Smooth muscle cell (in vitro differentiated cells): ENCODE measurements at regions not wholly inside any gene's neighbourhood (a gene's known extent, or its start where the extent isn't known, plus 50 kb on each side); places are given as distances from the start of the nearest gene placed in this dataset. TPM values are rescaled to one million over a fixed set of nuclear protein-coding genes. Genes with fewer than 3 reads are reported as not detected.

Experiments
- DNase-seq: peaks from one replicate; lab custom pipeline; 2025; ENCODE audit not compliant: unreplicated experiment; lab: John Stamatoyannopoulos, UW
- H2AFZ ChIP-seq: fragments of 200-600 bp; sonication (generic); 2 replicates; pipeline ENCODE4 v1.6.0; 2016; ENCODE audit warnings: antibody characterized with exemption, low read depth, mild to moderate bottlenecking
- H3F3A ChIP-seq: fragments of 200-600 bp; sonication (generic); 2 replicates; pipeline ENCODE4 v1.6.0; 2017; ENCODE audit warnings: antibody characterized with exemption, low read depth
- H3K27ac ChIP-seq: fragments of 200-600 bp; sonication (generic); 2 replicates; pipeline ENCODE4 v1.5.1; 2016; ENCODE audit warnings: low read depth, mild to moderate bottlenecking
- H3K27me3 ChIP-seq: fragments of 200-600 bp; sonication (generic); 2 replicates; pipeline ENCODE4 v1.6.1; 2016; ENCODE audit warnings: low read depth, mild to moderate bottlenecking
- H3K36me3 ChIP-seq: fragments of 200-600 bp; sonication (generic); 2 replicates; pipeline ENCODE4 v1.5.1; 2016; ENCODE audit warnings: low read depth
- H3K4me1 ChIP-seq: fragments of 200-600 bp; sonication (generic); 2 replicates; pipeline ENCODE4 v1.5.1; 2016; ENCODE audit warnings: low read depth
- H3K4me2 ChIP-seq: fragments of 200-600 bp; sonication (generic); 2 replicates; pipeline ENCODE4 v1.6.0; 2016; ENCODE audit warnings: mild to moderate bottlenecking
- H3K4me3 ChIP-seq: fragments of 200-600 bp; sonication (generic); 2 replicates; pipeline ENCODE4 v1.5.1; 2016; ENCODE audit warnings: mild to moderate bottlenecking
- H3K79me2 ChIP-seq: fragments of 200-600 bp; sonication (generic); 2 replicates; pipeline ENCODE4 v1.6.0; 2016; ENCODE audit warnings: low read depth, mild to moderate bottlenecking
- H3K9ac ChIP-seq: fragments of 200-600 bp; sonication (generic); 2 replicates; pipeline ENCODE4 v1.6.0; 2016; ENCODE audit warnings: low read depth
- H3K9me3 ChIP-seq: fragments of 200-600 bp; sonication (generic); replicated peaks from 2 replicates; pipeline ENCODE4 v1.5.1; 2016; ENCODE audit warnings: low read depth
- H4K20me1 ChIP-seq: fragments of 200-600 bp; sonication (generic); 2 replicates; pipeline ENCODE4 v1.6.0; 2016; ENCODE audit warnings: low read depth
- WGBS: methylation state at CpG from one replicate; pipeline ENCODE4 v1.1.7; 2016; ENCODE audit warnings: low lambda C conversion rate; 5-methylcytosine and 5-hydroxymethylcytosine counted together
- small RNA-seq: library from RNA; depleted of rRNA; stranded (forward); fragments of <200 nt; gene quantifications from one replicate; pipeline ENCODE3, GENCODE V24; 2014
- TF ChIP-seq, protein P1 (sequence below): fragments of 200-600 bp; sonication (generic); IDR thresholded peaks from 2 replicates; pipeline ENCODE4 v1.5.1; 2017; ENCODE audit warnings: borderline replicate concordance, mild to moderate bottlenecking, antibody characterized with exemption; ENCODE audit not compliant: insufficient read depth, poor library complexity, severe bottlenecking

DNA sequence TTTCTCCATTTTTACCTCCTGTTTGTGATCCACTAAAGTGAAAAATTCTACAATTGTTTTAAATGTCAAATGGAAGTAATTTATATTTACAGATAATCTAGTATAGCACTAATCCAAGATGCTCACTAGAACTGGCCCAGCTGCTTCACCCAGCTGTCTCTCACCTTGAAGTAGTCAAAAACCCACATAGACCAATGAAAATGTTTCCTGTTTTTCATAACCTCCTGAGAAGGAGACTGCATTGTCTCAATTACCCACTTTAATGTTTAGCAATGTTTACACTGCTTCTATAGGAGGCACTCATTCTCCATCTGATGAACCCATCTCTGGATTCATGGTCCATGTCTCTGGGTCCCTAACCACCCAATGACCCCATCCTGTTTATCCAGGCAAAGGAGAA is 56.1 kb upstream of the ADO start:
- no peak overlapping the region for H3K9ac ChIP-seq
- no peak overlapping the region for H3K4me2 ChIP-seq
- no peaks in the 10 kb centered on the region for H3K36me3 ChIP-seq
- H3K27me3 ChIP-seq, result no peaks in the 10 kb centered on the region
- no peaks in the 10 kb centered on the region for H3K4me1 ChIP-seq
- no peak overlapping the region for H2AFZ ChIP-seq
- no peaks in the 10 kb centered on the region for H3K9me3 ChIP-seq
- no peaks in the 10 kb centered on the region for H4K20me1 ChIP-seq
- TF ChIP-seq, protein P1, sequence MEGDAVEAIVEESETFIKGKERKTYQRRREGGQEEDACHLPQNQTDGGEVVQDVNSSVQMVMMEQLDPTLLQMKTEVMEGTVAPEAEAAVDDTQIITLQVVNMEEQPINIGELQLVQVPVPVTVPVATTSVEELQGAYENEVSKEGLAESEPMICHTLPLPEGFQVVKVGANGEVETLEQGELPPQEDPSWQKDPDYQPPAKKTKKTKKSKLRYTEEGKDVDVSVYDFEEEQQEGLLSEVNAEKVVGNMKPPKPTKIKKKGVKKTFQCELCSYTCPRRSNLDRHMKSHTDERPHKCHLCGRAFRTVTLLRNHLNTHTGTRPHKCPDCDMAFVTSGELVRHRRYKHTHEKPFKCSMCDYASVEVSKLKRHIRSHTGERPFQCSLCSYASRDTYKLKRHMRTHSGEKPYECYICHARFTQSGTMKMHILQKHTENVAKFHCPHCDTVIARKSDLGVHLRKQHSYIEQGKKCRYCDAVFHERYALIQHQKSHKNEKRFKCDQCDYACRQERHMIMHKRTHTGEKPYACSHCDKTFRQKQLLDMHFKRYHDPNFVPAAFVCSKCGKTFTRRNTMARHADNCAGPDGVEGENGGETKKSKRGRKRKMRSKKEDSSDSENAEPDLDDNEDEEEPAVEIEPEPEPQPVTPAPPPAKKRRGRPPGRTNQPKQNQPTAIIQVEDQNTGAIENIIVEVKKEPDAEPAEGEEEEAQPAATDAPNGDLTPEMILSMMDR, result no peak
- H3F3A ChIP-seq, result no peaks in the 10 kb centered on the region
- no peak overlapping the region for H3K4me3 ChIP-seq
- no peaks in the 10 kb centered on the region for H3K79me2 ChIP-seq
- no peak for DNase-seq
- no peak overlapping the region for H3K27ac ChIP-seq

DNA sequence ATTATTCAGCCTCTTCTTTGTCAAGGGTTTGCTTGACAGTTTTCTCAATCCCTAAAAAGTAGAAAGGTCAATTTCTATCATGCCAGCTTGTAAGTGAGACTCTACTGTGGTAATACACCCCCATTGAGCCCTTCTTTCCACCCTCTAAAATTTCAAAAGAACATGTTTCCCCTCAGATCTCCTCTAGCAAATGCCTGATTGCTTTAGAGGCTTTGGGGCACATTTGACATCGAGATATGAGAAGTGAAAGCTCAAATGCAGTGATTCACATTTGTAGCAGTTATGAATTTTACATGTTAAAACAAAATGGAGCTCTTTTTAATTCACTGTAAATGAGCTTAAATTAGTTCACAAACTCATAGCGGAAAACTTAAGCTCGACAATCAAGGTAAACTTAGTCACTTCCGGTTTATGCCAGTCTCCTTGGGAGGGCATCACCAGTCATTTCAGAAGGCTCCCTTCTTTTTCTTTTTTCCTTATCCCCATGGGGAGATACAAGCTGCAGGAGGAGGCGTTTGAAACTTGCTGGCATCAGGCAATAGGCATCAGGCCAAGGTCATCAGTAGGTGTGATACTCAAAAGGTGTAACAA is 55.3 kb upstream of the ADO start:
- no peak for DNase-seq
- no peaks in the 10 kb centered on the region for H3F3A ChIP-seq
- H3K9me3 ChIP-seq, result no peaks in the 10 kb centered on the region
- H2AFZ ChIP-seq, result no peak overlapping the region
- WGBS, result 92% methylated on average over 5 of the region's 5 CpGs
- H4K20me1 ChIP-seq, result no peaks in the 10 kb centered on the region
- no peaks in the 10 kb centered on the region for H3K27me3 ChIP-seq
- TF ChIP-seq, protein P1, result no peak
- H3K4me2 ChIP-seq, result no peak overlapping the region
- no peaks in the 10 kb centered on the region for H3K4me1 ChIP-seq
- no peaks in the 10 kb centered on the region for H3K79me2 ChIP-seq
- H3K27ac ChIP-seq, result no peak overlapping the region
- H3K9ac ChIP-seq, result no peak overlapping the region
- H3K4me3 ChIP-seq, result no peak overlapping the region
- H3K36me3 ChIP-seq, result no peaks in the 10 kb centered on the region

Small RNAs in the stretch of these regions (small RNA-seq; reads per million reads assigned to genes)
- gene ALDH7A1P4, result not detected
